ENCODE measurements at regions not wholly inside any gene's neighbourhood (a gene's known extent, or its start where the extent isn't known, plus 50 kb on each side); places are given as distances from the start of the nearest gene placed in this dataset.
A peak's percentile ranks its signal among the peaks of the same experiment; 100 is the strongest.
"Not testable (repeated sequence)": the region's sequence is repeated elsewhere in the genome, so short reads cannot be mapped to it uniquely, and the experiment has no call there.

DNA sequence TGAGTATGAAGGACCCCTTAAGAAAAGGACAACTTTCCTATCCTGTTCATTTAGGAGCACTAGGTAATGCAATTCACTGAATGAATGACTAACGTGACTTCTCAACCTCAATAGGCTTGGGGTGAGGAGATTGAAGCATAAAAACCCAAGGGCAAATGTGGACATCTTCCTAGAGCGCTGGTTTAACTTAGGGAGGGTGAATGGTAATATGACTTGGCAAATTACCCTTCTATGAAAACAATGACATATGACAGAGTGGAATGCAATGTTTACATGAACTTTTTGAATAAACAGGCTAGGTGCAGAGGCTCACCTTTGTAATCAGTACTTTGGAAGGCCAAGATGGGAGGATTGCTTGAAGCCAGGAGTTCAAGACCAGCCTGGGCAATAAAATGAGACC is 83.9 kb upstream of the ANK3 start:
- BruUV-seq (replicated peaks) = no TSS peak
- Histone ChIP-seq H3K27me3 (replicated peaks; ENCODE audit: insufficient read depth, low read depth, low read length, poor library complexity) (no peaks in the 10 kb centered on the region), H3K4me1 (ENCODE audit: insufficient read depth, low read length, poor library complexity, severe bottlenecking) (peaks cover 36% of the 10 kb centered on the region), H3K4me3 (ENCODE audit: low read depth, low read length, poor library complexity, severe bottlenecking) (no peak overlapping the region), H3K9me3 (ENCODE audit: low read depth, low read length, poor library complexity, severe bottlenecking) (no peaks in the 10 kb centered on the region), H3K27ac (ENCODE audit: low read depth, low read length, poor library complexity, severe bottlenecking) (no peak overlapping the region), H3K36me3 (ENCODE audit: insufficient read depth, low read length, poor library complexity, severe bottlenecking) (no peaks in the 10 kb centered on the region)
- intact Hi-C loops (cut with micrococcal nuclease; ENCODE audit: unreplicated experiment) = no loop called here
- CTCF ChIA-PET = no interaction called here
- DNase-seq (ENCODE audit: low spot score) = no peak
- TF ChIP-seq, protein P1, sequence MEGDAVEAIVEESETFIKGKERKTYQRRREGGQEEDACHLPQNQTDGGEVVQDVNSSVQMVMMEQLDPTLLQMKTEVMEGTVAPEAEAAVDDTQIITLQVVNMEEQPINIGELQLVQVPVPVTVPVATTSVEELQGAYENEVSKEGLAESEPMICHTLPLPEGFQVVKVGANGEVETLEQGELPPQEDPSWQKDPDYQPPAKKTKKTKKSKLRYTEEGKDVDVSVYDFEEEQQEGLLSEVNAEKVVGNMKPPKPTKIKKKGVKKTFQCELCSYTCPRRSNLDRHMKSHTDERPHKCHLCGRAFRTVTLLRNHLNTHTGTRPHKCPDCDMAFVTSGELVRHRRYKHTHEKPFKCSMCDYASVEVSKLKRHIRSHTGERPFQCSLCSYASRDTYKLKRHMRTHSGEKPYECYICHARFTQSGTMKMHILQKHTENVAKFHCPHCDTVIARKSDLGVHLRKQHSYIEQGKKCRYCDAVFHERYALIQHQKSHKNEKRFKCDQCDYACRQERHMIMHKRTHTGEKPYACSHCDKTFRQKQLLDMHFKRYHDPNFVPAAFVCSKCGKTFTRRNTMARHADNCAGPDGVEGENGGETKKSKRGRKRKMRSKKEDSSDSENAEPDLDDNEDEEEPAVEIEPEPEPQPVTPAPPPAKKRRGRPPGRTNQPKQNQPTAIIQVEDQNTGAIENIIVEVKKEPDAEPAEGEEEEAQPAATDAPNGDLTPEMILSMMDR (conservative IDR thresholded peaks at IDR 0.05; ENCODE audit: low read depth, low read length) = no peak
- TF ChIP-seq EZH2 (IDR thresholded peaks at IDR 0.05; ENCODE audit: borderline replicate concordance, low read depth, low read length, poor library complexity, severe bottlenecking) = no peak
- POLR2A ChIA-PET (ENCODE audit: low non-redundant PET) = no interaction called here

DNA sequence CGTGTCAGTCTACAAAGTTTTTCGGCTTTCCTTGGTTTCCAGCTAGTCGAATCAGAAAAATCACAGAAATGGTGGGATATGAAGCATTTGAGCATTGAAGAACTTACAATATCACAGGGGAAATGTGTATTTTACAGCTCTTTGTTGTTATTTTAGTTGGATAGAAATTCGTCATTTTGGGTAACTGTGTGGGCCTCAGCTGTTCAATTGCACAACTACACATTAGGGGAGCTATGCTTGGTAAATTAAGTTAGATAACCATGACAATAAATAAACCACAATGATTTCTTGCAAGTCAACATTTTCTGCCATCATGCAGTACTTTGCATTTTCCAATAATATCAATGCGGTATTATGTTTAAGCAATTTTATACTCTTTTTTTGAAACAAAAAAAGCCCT is 80.4 kb upstream of the ANK3 start:
- BruUV-seq (replicated peaks) = no TSS peak
- intact Hi-C loops (cut with micrococcal nuclease; ENCODE audit: unreplicated experiment) = no loop called here
- Histone ChIP-seq H3K36me3 (ENCODE audit: insufficient read depth, low read length, poor library complexity, severe bottlenecking) (no peaks in the 10 kb centered on the region), H3K27me3 (replicated peaks; ENCODE audit: insufficient read depth, low read depth, low read length, poor library complexity) (no peaks in the 10 kb centered on the region), H3K9me3 (ENCODE audit: low read depth, low read length, poor library complexity, severe bottlenecking) (no peaks in the 10 kb centered on the region), H3K4me3 (ENCODE audit: low read depth, low read length, poor library complexity, severe bottlenecking) (no peak overlapping the region), H3K27ac (ENCODE audit: low read depth, low read length, poor library complexity, severe bottlenecking) (no peak overlapping the region), H3K4me1 (ENCODE audit: insufficient read depth, low read length, poor library complexity, severe bottlenecking) (peaks cover 25% of the 10 kb centered on the region)
- ChIA-PET POLR2A (ENCODE audit: low non-redundant PET) (no interaction called here), CTCF (no interaction called here)
- TF ChIP-seq EZH2 (IDR thresholded peaks at IDR 0.05; ENCODE audit: borderline replicate concordance, low read depth, low read length, poor library complexity, severe bottlenecking) = no peak
- TF ChIP-seq, protein P1 (conservative IDR thresholded peaks at IDR 0.05; ENCODE audit: low read depth, low read length) = no peak
- DNase-seq (ENCODE audit: low spot score) = no peak

DNA sequence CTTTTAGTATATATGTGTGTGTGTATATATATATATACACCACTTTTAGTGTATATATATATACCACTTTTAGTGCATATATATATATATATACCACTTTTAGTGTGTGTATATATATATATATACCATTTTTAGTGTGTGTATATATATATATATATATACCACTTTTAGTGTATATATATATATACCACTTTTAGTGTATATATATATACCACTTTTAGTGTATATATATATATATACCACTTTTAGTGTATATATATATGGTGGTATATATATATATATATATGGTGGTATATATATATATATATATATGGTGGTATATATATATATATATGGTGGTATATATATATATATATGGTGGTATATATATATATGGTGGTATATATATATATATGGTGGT is 79.5 kb upstream of the ANK3 start:
- intact Hi-C loops (cut with micrococcal nuclease; ENCODE audit: unreplicated experiment); BruUV-seq (replicated peaks); POLR2A ChIA-PET (ENCODE audit: low non-redundant PET); H3K27me3 ChIP-seq (replicated peaks; ENCODE audit: insufficient read depth, low read depth, low read length, poor library complexity); H3K36me3 ChIP-seq (ENCODE audit: insufficient read depth, low read length, poor library complexity, severe bottlenecking); H3K27ac ChIP-seq (ENCODE audit: low read depth, low read length, poor library complexity, severe bottlenecking); DNase-seq (ENCODE audit: low spot score); H3K9me3 ChIP-seq (ENCODE audit: low read depth, low read length, poor library complexity, severe bottlenecking); H3K4me3 ChIP-seq (ENCODE audit: low read depth, low read length, poor library complexity, severe bottlenecking); CTCF ChIA-PET: not testable (repeated sequence)
- H3K4me1 ChIP-seq (ENCODE audit: insufficient read depth, low read length, poor library complexity, severe bottlenecking) = peaks cover 27% of the 10 kb centered on the region

DNA sequence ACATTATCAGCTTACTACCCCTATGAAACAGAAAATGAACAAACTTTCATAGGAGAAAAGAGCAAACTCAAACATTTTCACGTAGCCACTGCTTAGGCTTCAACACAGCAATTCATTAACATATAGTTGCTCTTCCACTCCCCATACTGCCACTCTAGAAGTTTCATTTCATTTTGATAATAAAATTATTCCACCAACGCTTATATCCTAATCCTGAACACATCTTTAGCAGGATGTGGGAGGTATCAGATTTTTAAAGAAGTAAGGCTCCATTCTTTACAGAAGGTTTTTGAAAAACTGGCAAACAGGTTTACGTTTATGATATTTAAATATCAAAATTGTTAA is 77.5 kb upstream of the ANK3 start:
- Histone ChIP-seq H3K36me3 (ENCODE audit: insufficient read depth, low read length, poor library complexity, severe bottlenecking) (no peaks in the 10 kb centered on the region), H3K4me1 (ENCODE audit: insufficient read depth, low read length, poor library complexity, severe bottlenecking) (peaks cover 35% of the 10 kb centered on the region), H3K9me3 (ENCODE audit: low read depth, low read length, poor library complexity, severe bottlenecking) (no peaks in the 10 kb centered on the region), H3K27ac (ENCODE audit: low read depth, low read length, poor library complexity, severe bottlenecking) (no peak overlapping the region), H3K27me3 (replicated peaks; ENCODE audit: insufficient read depth, low read depth, low read length, poor library complexity) (no peaks in the 10 kb centered on the region), H3K4me3 (ENCODE audit: low read depth, low read length, poor library complexity, severe bottlenecking) (no peak overlapping the region)
- CTCF ChIA-PET = interaction anchor here (0.7 kb wide), 1 partner anchor 8 kb away, joined by 11 read pairs; no protein-coding TSS in a partner anchor
- no TSS peak for BruUV-seq (replicated peaks)
- DNase-seq (ENCODE audit: low spot score) = peak; percentile 48
- no peak for TF ChIP-seq EZH2 (IDR thresholded peaks at IDR 0.05; ENCODE audit: borderline replicate concordance, low read depth, low read length, poor library complexity, severe bottlenecking)
- TF ChIP-seq, protein P1 (conservative IDR thresholded peaks at IDR 0.05; ENCODE audit: low read depth, low read length) = no peak
- intact Hi-C loops (cut with micrococcal nuclease; ENCODE audit: unreplicated experiment) = no loop called here
- POLR2A ChIA-PET (ENCODE audit: low non-redundant PET) = no interaction called here

All from A673 (cell line).